ENCODE measurements at regions not wholly inside any gene's neighbourhood (a gene's known extent, or its start where the extent isn't known, plus 50 kb on each side); places are given as distances from the start of the nearest gene placed in this dataset.

- DNase-seq (ENCODE audit: low spot score), result no peak
Observed at GRCh38 chr9:20117482-20117881, 328.6 kb upstream of the SLC24A2 start.

GRCh38 chr9:20114974-20115373, 326.1 kb upstream of the SLC24A2 start:
- DNase-seq (ENCODE audit: low spot score), result no peak

GRCh38 chr9:20112205-20112783, 323.5 kb upstream of the SLC24A2 start:
- DNase-seq (ENCODE audit: low spot score), result no peak

GRCh38 chr9:20111173-20111843, 322.5 kb upstream of the SLC24A2 start:
- no peak for DNase-seq (ENCODE audit: low spot score)

- DNase-seq (ENCODE audit: low spot score), result no peak
Observed at GRCh38 chr9:20095430-20096092, 306.7 kb upstream of the SLC24A2 start.

GRCh38 chr9:20092561-20092960, 303.7 kb upstream of the SLC24A2 start:
- DNase-seq (ENCODE audit: low spot score), result no peak

- no peak for DNase-seq (ENCODE audit: low spot score)
Observed at GRCh38 chr9:20087481-20087880, 298.6 kb upstream of the SLC24A2 start.

GRCh38 chr9:20085842-20086241, 297.0 kb upstream of the SLC24A2 start:
- DNase-seq (ENCODE audit: low spot score), result no peak

- DNase-seq (ENCODE audit: low spot score), result no peak
Observed at GRCh38 chr9:20084125-20084524, 295.3 kb upstream of the SLC24A2 start.

- DNase-seq (ENCODE audit: low spot score), result no peak
Observed at GRCh38 chr9:20083390-20083789, 294.6 kb upstream of the SLC24A2 start.

- no peak for DNase-seq (ENCODE audit: low spot score)
Observed at GRCh38 chr9:20082831-20083230, 294.0 kb upstream of the SLC24A2 start.

- DNase-seq (ENCODE audit: low spot score), result no peak
Observed at GRCh38 chr9:20082406-20082805, 293.6 kb upstream of the SLC24A2 start.

GRCh38 chr9:20078246-20078645, 289.4 kb upstream of the SLC24A2 start:
- DNase-seq (ENCODE audit: low spot score), result no peak

GRCh38 chr9:20074291-20074690, 285.5 kb upstream of the SLC24A2 start:
- no peak for DNase-seq (ENCODE audit: low spot score)

- DNase-seq (ENCODE audit: low spot score), result no peak
Observed at GRCh38 chr9:20070336-20070735, 281.5 kb upstream of the SLC24A2 start.

GRCh38 chr9:20065796-20066700, 277.2 kb upstream of the SLC24A2 start:
- no peak for DNase-seq (ENCODE audit: low spot score)

GRCh38 chr9:20065046-20065445, 276.2 kb upstream of the SLC24A2 start:
- DNase-seq (ENCODE audit: low spot score), result no peak

GRCh38 chr9:20054734-20055133, 265.9 kb upstream of the SLC24A2 start:
- no peak for DNase-seq (ENCODE audit: low spot score)

- DNase-seq (ENCODE audit: low spot score), result no peak
Observed at GRCh38 chr9:20048985-20049384, 260.1 kb upstream of the SLC24A2 start.

GRCh38 chr9:20048437-20048836, 259.6 kb upstream of the SLC24A2 start:
- DNase-seq (ENCODE audit: low spot score), result no peak

- no peak for DNase-seq (ENCODE audit: low spot score)
Observed at GRCh38 chr9:20044686-20045085, 255.8 kb upstream of the SLC24A2 start.

- no peak for DNase-seq (ENCODE audit: low spot score)
Observed at GRCh38 chr9:20043461-20043860, 254.6 kb upstream of the SLC24A2 start.

- no peak for DNase-seq (ENCODE audit: low spot score)
Observed at GRCh38 chr9:20043035-20043434, 254.2 kb upstream of the SLC24A2 start.
